ENCODE measurements at regions not wholly inside any gene's neighbourhood (a gene's known extent, or its start where the extent isn't known, plus 50 kb on each side); places are given as distances from the start of the nearest gene placed in this dataset.
"Not testable (repeated sequence)": the region's sequence is repeated elsewhere in the genome, so short reads cannot be mapped to it uniquely, and the experiment has no call there.

DNA sequence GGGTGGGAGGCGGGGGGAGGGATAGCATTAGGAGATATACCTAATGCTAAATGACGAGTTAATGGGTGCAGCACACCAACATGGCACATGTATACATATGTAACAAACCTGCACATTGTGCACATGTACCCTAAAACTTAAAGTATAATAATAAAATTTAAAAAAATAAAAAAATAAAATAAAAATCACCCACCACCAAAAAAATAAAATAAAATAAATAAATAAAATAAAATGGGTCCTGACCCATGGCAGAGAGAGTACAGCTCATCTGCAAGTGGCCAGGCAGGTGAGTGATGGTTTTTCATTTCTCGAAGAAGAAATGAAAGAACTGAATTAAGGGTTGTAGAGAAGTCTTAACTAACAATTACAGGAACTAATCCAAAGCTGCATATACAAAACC is 92.4 kb downstream of the ACAA2 start:
- H3K27ac ChIP-seq (ENCODE audit: low read depth, low read length); H3K4me3 ChIP-seq (ENCODE audit: low read depth in 1 of 5, low read length in 5 of 5); H3K9ac ChIP-seq (ENCODE audit: low read length in 5 of 5); H3K9me3 ChIP-seq (ENCODE audit: control insufficient read depth in 5 of 5, low read length in 5 of 5); H3K36me3 ChIP-seq (ENCODE audit: control insufficient read depth in 5 of 5, insufficient read depth in 5 of 5, low read length in 5 of 5); H3K27me3 ChIP-seq (ENCODE audit: control insufficient read depth in 5 of 5, insufficient read depth in 4 of 5, low read length in 5 of 5): not testable (repeated sequence)
- H3K4me1 ChIP-seq (ENCODE audit: control insufficient read depth in 5 of 5, insufficient read depth in 5 of 5, low read length in 5 of 5), result peaks cover under 1 to 13% (median 3%) of the 10 kb centered on the region in 5 donors

DNA sequence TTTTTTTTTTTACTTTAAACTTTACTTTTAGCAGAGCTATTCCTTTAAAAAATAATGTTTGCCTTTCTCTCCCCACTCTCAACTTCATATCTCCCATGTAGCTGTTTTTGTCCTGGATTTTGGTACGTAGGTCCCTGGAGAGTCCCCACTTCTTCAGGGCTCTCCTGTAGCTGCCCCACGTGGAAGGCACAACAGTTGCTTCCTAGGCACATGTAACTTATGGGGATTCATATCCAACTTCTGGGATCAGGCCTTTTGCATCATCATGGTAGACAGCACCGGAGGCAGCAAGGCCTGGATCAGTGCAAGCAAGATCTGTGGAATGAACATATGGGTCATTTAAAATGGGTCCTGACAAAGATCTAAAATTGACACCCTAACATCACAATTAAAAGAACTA is 95.7 kb downstream of the ACAA2 start:
- no peaks in the 10 kb centered on the region for H3K9me3 ChIP-seq (ENCODE audit: control insufficient read depth in 5 of 5, low read length in 5 of 5)
- H3K27ac ChIP-seq (ENCODE audit: low read depth, low read length), result no peak overlapping the region
- no peaks in the 10 kb centered on the region for H3K27me3 ChIP-seq (ENCODE audit: control insufficient read depth in 5 of 5, insufficient read depth in 4 of 5, low read length in 5 of 5)
- H3K9ac ChIP-seq (ENCODE audit: low read length in 5 of 5), result no peak overlapping the region
- no peak overlapping the region for H3K4me3 ChIP-seq (ENCODE audit: low read depth in 1 of 5, low read length in 5 of 5)
- no peaks in the 10 kb centered on the region for H3K36me3 ChIP-seq (ENCODE audit: control insufficient read depth in 5 of 5, insufficient read depth in 5 of 5, low read length in 5 of 5)
- no peaks in the 10 kb centered on the region for H3K4me1 ChIP-seq (ENCODE audit: control insufficient read depth in 5 of 5, insufficient read depth in 5 of 5, low read length in 5 of 5)

DNA sequence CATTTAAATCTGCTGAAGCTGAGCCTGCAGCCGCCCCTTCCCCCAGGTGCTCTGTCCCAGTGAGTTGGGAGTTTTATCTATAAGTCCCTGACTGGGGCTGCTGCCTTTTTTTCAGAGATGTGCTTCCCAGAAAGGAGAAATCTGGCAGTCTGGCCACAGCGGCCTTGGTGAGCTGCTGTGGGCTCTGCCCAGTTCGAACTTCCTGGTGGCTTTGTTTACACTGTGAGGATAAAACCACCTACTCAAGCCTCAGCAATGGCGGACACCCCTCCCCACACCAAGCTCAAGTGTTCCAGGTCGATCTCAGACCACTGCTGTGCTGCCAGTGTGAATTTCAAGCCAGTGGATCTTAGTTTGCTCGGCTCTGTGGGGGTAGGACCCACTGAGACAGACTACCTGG is 97.3 kb downstream of the ACAA2 start:
- Histone ChIP-seq H3K27me3 (ENCODE audit: control insufficient read depth in 5 of 5, insufficient read depth in 4 of 5, low read length in 5 of 5) (no peaks in the 10 kb centered on the region), H3K4me1 (ENCODE audit: control insufficient read depth in 5 of 5, insufficient read depth in 5 of 5, low read length in 5 of 5) (no peaks in the 10 kb centered on the region), H3K27ac (ENCODE audit: low read depth, low read length) (no peak overlapping the region), H3K9me3 (ENCODE audit: control insufficient read depth in 5 of 5, low read length in 5 of 5) (no peaks in the 10 kb centered on the region), H3K4me3 (ENCODE audit: low read depth in 1 of 5, low read length in 5 of 5) (no peak overlapping the region), H3K9ac (ENCODE audit: low read length in 5 of 5) (no peak overlapping the region), H3K36me3 (ENCODE audit: control insufficient read depth in 5 of 5, insufficient read depth in 5 of 5, low read length in 5 of 5) (no peaks in the 10 kb centered on the region)

DNA sequence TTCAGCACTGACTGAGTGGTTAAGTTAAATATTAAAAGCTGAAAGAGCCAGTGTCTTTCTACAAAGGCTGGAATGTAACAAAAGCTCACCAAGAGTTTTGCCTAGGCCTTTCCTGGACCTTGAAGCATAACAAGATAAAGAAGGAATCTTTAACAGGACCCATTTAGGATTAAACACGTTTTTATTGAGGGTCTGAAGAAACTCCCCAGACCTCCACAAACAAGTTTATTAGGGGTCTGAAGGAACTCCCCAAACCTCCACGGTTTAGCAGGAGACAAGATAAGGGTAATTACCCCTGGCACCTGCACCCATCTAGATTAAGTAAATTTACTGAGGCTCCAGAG is 104.0 kb downstream of the ACAA2 start:
- Histone ChIP-seq H3K9me3 (ENCODE audit: control insufficient read depth in 5 of 5, low read length in 5 of 5) (no peaks in the 10 kb centered on the region), H3K27me3 (ENCODE audit: control insufficient read depth in 5 of 5, insufficient read depth in 4 of 5, low read length in 5 of 5) (no peaks in the 10 kb centered on the region), H3K4me3 (ENCODE audit: low read depth in 1 of 5, low read length in 5 of 5) (no peak overlapping the region), H3K9ac (ENCODE audit: low read length in 5 of 5) (no peak overlapping the region), H3K27ac (ENCODE audit: low read depth, low read length) (no peak overlapping the region), H3K4me1 (ENCODE audit: control insufficient read depth in 5 of 5, insufficient read depth in 5 of 5, low read length in 5 of 5) (peaks cover 0 to 4% (median 0%) of the 10 kb centered on the region in 5 donors), H3K36me3 (ENCODE audit: control insufficient read depth in 5 of 5, insufficient read depth in 5 of 5, low read length in 5 of 5) (no peaks in the 10 kb centered on the region)

DNA sequence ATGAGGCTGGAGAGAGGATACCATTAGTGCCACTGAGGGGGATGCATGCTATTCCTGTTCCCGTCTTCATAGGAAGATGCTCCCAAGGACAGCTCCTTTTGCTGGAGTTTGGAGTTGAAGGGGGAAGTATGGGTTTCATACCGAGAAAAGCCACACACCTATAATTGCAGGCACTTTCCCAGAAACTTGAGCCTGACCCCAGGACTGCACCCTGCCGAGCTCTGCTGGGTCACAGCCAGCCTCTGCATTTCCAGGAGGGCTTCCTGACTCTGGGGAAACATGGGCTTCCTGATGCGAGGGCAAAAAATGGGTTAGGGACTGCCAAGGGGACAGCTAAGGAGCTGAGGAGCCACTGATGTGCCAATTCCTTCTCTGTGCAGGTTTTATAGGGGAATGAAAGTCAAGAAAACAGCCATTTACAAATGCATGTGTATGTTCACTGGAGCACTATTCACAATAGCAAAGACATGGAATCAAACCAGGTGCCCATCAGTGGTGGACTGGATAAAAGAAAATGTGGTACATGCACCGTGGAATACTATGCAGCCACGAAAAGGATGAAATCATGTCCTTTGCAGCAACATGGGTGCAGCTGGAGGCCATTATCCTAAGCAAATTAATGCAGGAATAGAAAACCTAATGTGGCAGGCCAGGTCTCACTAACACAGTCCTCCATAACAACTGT is 104.5 kb downstream of the ACAA2 start:
- H3K36me3 ChIP-seq (ENCODE audit: control insufficient read depth in 5 of 5, insufficient read depth in 5 of 5, low read length in 5 of 5), result no peaks in the 10 kb centered on the region
- no peak overlapping the region for H3K9ac ChIP-seq (ENCODE audit: low read length in 5 of 5)
- no peaks in the 10 kb centered on the region for H3K9me3 ChIP-seq (ENCODE audit: control insufficient read depth in 5 of 5, low read length in 5 of 5)
- H3K4me3 ChIP-seq (ENCODE audit: low read depth in 1 of 5, low read length in 5 of 5), result no peak overlapping the region
- H3K27ac ChIP-seq (ENCODE audit: low read depth, low read length), result no peak overlapping the region
- H3K4me1 ChIP-seq (ENCODE audit: control insufficient read depth in 5 of 5, insufficient read depth in 5 of 5, low read length in 5 of 5), result peaks cover 0 to 6% (median 0%) of the 10 kb centered on the region in 5 donors
- no peaks in the 10 kb centered on the region for H3K27me3 ChIP-seq (ENCODE audit: control insufficient read depth in 5 of 5, insufficient read depth in 4 of 5, low read length in 5 of 5)

DNA sequence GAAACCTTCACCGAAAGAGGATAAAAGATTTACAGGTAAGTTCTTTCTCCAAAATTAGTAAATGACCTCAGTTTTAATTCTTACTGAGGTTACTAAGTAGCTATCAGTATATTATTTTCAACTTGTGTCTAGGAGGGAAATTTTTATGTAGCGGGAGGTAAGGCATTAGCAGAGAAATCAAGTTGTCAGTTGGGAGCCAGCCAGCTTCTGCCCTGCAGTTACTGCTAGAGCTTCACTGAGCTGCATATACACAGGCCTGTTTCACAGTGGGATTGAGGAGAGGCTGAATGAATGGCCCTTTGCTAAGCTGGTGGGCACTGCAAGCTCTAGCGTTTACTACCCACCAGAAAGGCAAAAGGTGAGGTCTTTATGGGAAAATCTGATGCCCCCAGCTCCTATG is 105.7 kb downstream of the ACAA2 start:
- Histone ChIP-seq H3K36me3 (ENCODE audit: control insufficient read depth in 5 of 5, insufficient read depth in 5 of 5, low read length in 5 of 5) (no peaks in the 10 kb centered on the region), H3K9ac (ENCODE audit: low read length in 5 of 5) (no peak overlapping the region), H3K27ac (ENCODE audit: low read depth, low read length) (no peak overlapping the region), H3K9me3 (ENCODE audit: control insufficient read depth in 5 of 5, low read length in 5 of 5) (no peaks in the 10 kb centered on the region), H3K4me3 (ENCODE audit: low read depth in 1 of 5, low read length in 5 of 5) (no peak overlapping the region), H3K27me3 (ENCODE audit: control insufficient read depth in 5 of 5, insufficient read depth in 4 of 5, low read length in 5 of 5) (no peaks in the 10 kb centered on the region), H3K4me1 (ENCODE audit: control insufficient read depth in 5 of 5, insufficient read depth in 5 of 5, low read length in 5 of 5) (peaks cover 0 to 6% (median 0%) of the 10 kb centered on the region in 5 donors)

DNA sequence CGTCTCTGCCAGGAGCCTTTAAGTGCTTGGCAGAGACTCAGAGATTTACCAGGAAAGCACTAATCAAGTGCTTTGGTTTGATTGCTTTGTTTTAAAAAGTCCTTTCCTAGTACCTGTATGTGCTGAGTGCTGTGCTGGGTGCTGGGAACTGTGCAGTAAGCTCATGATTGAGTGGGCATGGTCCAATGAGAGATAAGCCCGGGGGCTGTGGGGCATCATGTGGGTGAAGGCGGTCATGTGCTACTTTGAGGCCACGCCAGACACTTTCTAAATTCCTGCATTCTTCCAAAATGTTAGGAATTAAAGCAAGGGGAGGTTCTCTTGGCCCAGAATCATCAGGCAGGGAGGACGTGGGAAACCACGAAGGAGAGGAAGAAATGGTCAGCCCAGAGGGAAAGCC is 109.0 kb downstream of the ACAA2 start:
- Histone ChIP-seq H3K27me3 (ENCODE audit: control insufficient read depth in 5 of 5, insufficient read depth in 4 of 5, low read length in 5 of 5) (no peaks in the 10 kb centered on the region), H3K9me3 (ENCODE audit: control insufficient read depth in 5 of 5, low read length in 5 of 5) (no peaks in the 10 kb centered on the region), H3K36me3 (ENCODE audit: control insufficient read depth in 5 of 5, insufficient read depth in 5 of 5, low read length in 5 of 5) (no peaks in the 10 kb centered on the region), H3K9ac (ENCODE audit: low read length in 5 of 5) (no peak overlapping the region), H3K27ac (ENCODE audit: low read depth, low read length) (no peak overlapping the region), H3K4me3 (ENCODE audit: low read depth in 1 of 5, low read length in 5 of 5) (no peak overlapping the region), H3K4me1 (ENCODE audit: control insufficient read depth in 5 of 5, insufficient read depth in 5 of 5, low read length in 5 of 5) (peaks cover 0 to 6% (median 0%) of the 10 kb centered on the region in 5 donors)

DNA sequence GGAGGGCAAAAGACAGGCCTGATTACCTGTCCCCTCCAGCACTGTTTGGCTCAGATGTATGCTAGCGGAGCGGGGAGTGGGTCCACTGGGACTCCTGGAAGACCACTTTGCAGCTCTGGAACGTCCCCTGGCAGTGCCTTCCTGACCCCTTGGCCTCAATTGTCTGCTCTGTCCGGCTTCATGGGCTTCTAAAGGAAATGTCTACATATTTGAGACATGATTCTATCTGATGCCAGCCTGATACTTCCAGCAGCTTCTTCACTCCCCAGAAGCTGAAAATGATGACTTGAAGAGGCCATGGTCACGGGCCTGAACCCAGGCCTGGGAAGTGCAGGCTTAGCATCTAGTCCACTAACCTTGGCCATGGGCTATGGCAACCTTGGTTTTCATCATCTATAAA is 112.1 kb downstream of the ACAA2 start:
- Histone ChIP-seq H3K27ac (ENCODE audit: low read depth, low read length) (no peak overlapping the region), H3K4me1 (ENCODE audit: control insufficient read depth in 5 of 5, insufficient read depth in 5 of 5, low read length in 5 of 5) (peaks cover 0 to 17% (median 5%) of the 10 kb centered on the region in 5 donors), H3K9ac (ENCODE audit: low read length in 5 of 5) (no peak overlapping the region), H3K36me3 (ENCODE audit: control insufficient read depth in 5 of 5, insufficient read depth in 5 of 5, low read length in 5 of 5) (no peaks in the 10 kb centered on the region), H3K9me3 (ENCODE audit: control insufficient read depth in 5 of 5, low read length in 5 of 5) (no peaks in the 10 kb centered on the region), H3K27me3 (ENCODE audit: control insufficient read depth in 5 of 5, insufficient read depth in 4 of 5, low read length in 5 of 5) (no peaks in the 10 kb centered on the region), H3K4me3 (ENCODE audit: low read depth in 1 of 5, low read length in 5 of 5) (no peak overlapping the region)

DNA sequence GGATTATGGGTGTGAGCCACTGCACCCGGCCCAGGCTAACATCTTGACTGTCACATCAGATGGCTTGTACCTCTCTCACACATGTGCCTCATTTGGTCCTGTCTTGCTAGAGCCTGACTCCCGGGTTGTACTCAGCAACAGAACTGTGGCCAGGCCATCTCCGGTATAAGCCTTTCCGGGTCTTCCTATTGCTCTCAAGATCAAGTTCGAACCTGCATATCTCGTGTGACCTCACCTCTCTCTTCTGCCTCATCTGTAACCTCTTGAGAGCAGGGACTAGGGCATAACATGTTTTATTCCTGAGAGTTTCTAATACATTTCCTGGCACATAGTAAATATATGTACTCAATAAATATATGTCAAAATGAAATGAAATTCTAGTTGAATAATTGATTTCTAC is 114.0 kb downstream of the ACAA2 start:
- Histone ChIP-seq H3K4me1 (ENCODE audit: control insufficient read depth in 5 of 5, insufficient read depth in 5 of 5, low read length in 5 of 5) (peaks cover 0 to 13% (median 5%) of the 10 kb centered on the region in 5 donors), H3K27me3 (ENCODE audit: control insufficient read depth in 5 of 5, insufficient read depth in 4 of 5, low read length in 5 of 5) (no peaks in the 10 kb centered on the region), H3K4me3 (ENCODE audit: low read depth in 1 of 5, low read length in 5 of 5) (no peak overlapping the region), H3K36me3 (ENCODE audit: control insufficient read depth in 5 of 5, insufficient read depth in 5 of 5, low read length in 5 of 5) (no peaks in the 10 kb centered on the region), H3K27ac (ENCODE audit: low read depth, low read length) (no peak overlapping the region), H3K9ac (ENCODE audit: low read length in 5 of 5) (no peak overlapping the region), H3K9me3 (ENCODE audit: control insufficient read depth in 5 of 5, low read length in 5 of 5) (no peaks in the 10 kb centered on the region)

DNA sequence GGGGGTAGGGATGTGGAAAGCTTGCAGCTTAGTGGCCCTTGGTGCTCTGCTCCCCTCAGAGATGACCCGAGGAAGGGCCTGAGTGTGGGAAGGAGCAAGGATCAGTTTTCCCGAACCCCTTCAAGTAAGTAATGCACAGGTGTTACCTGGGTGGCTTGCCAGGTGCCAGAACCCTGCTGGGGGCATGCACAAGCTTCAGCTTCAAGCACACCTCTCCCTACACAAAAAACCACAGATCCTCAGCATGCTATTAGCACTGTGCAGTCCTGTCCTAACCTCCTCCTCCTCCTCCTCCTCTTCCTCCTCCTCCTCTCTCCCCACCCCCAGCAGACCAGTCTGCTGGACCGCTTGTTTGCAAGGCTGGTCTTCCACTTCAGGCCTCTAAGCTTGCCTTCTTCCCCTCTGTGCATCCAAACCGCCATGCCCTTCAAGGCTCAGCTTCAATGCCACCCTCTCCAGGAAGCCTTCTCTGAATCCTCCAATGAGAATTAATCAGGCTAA is 114.8 kb downstream of the ACAA2 start:
- Histone ChIP-seq H3K27me3 (ENCODE audit: control insufficient read depth in 5 of 5, insufficient read depth in 4 of 5, low read length in 5 of 5) (no peaks in the 10 kb centered on the region), H3K4me1 (ENCODE audit: control insufficient read depth in 5 of 5, insufficient read depth in 5 of 5, low read length in 5 of 5) (peaks cover 0 to 11% (median 5%) of the 10 kb centered on the region in 5 donors), H3K4me3 (ENCODE audit: low read depth in 1 of 5, low read length in 5 of 5) (no peak overlapping the region), H3K9me3 (ENCODE audit: control insufficient read depth in 5 of 5, low read length in 5 of 5) (peaks cover 0 to 3% (median 0%) of the 10 kb centered on the region in 5 donors), H3K36me3 (ENCODE audit: control insufficient read depth in 5 of 5, insufficient read depth in 5 of 5, low read length in 5 of 5) (no peaks in the 10 kb centered on the region), H3K9ac (ENCODE audit: low read length in 5 of 5) (no peak overlapping the region), H3K27ac (ENCODE audit: low read depth, low read length) (no peak overlapping the region)

All from subcutaneous abdominal adipose tissue (tissue), 5 donors.